ENCODE measurements at regions not wholly inside any gene's neighbourhood (a gene's known extent, or its start where the extent isn't known, plus 50 kb on each side); places are given as distances from the start of the nearest gene placed in this dataset.

- no peak overlapping the region for H3K9ac ChIP-seq (ENCODE audit: low read length)
- no peaks in the 10 kb centered on the region for H3K27me3 ChIP-seq (ENCODE audit: low read length)
- no peaks in the 10 kb centered on the region for H3K79me2 ChIP-seq (ENCODE audit: low read length)
- no peaks in the 10 kb centered on the region for H4K20me1 ChIP-seq (ENCODE audit: insufficient read depth, low read depth, low read length)
- H3K4me2 ChIP-seq (ENCODE audit: low read depth, low read length, poor library complexity, severe bottlenecking): no peak overlapping the region
- no peaks in the 10 kb centered on the region for H3K9me2 ChIP-seq (replicated peaks; ENCODE audit: insufficient read depth, low read length)
- H3K4me1 ChIP-seq (ENCODE audit: low read length): no peaks in the 10 kb centered on the region
- H3K9me3 ChIP-seq (ENCODE audit: low read length): peaks cover 19% of the 10 kb centered on the region
- H3K27ac ChIP-seq (ENCODE audit: low read length): no peak overlapping the region
- no peak overlapping the region for H2AFZ ChIP-seq (ENCODE audit: low read length)
- no peak overlapping the region for H3K4me3 ChIP-seq (ENCODE audit: low read length)
- no peak for DNase-seq
- no peaks in the 10 kb centered on the region for H3K36me3 ChIP-seq (ENCODE audit: insufficient read depth, low read length)
These were observed 877.2 kb downstream of the TLE4 start for GRCh38 chr9:80448996-80449395.

GRCh38 chr9:80447876-80448275, 876.1 kb downstream of the TLE4 start:
- Histone ChIP-seq H3K36me3 (ENCODE audit: insufficient read depth, low read length) (no peaks in the 10 kb centered on the region), H3K4me1 (ENCODE audit: low read length) (no peaks in the 10 kb centered on the region), H4K20me1 (ENCODE audit: insufficient read depth, low read depth, low read length) (no peaks in the 10 kb centered on the region), H3K9me3 (ENCODE audit: low read length) (peaks cover 21% of the 10 kb centered on the region), H3K4me3 (ENCODE audit: low read length) (no peak overlapping the region), H3K9me2 (replicated peaks; ENCODE audit: insufficient read depth, low read length) (no peaks in the 10 kb centered on the region), H2AFZ (ENCODE audit: low read length) (no peak overlapping the region), H3K79me2 (ENCODE audit: low read length) (no peaks in the 10 kb centered on the region), H3K27me3 (ENCODE audit: low read length) (no peaks in the 10 kb centered on the region), H3K27ac (ENCODE audit: low read length) (no peak overlapping the region), H3K9ac (ENCODE audit: low read length) (no peak overlapping the region), H3K4me2 (ENCODE audit: low read depth, low read length, poor library complexity, severe bottlenecking) (no peak overlapping the region)
- DNase-seq: no peak

- no peaks in the 10 kb centered on the region for H3K79me2 ChIP-seq (ENCODE audit: low read length)
- no peak overlapping the region for H3K9ac ChIP-seq (ENCODE audit: low read length)
- H2AFZ ChIP-seq (ENCODE audit: low read length): no peak overlapping the region
- no peaks in the 10 kb centered on the region for H3K27me3 ChIP-seq (ENCODE audit: low read length)
- no peaks in the 10 kb centered on the region for H3K36me3 ChIP-seq (ENCODE audit: insufficient read depth, low read length)
- no peak overlapping the region for H3K27ac ChIP-seq (ENCODE audit: low read length)
- H3K4me1 ChIP-seq (ENCODE audit: low read length): no peaks in the 10 kb centered on the region
- H3K4me2 ChIP-seq (ENCODE audit: low read depth, low read length, poor library complexity, severe bottlenecking): no peak overlapping the region
- H3K4me3 ChIP-seq (ENCODE audit: low read length): no peak overlapping the region
- H3K9me2 ChIP-seq (replicated peaks; ENCODE audit: insufficient read depth, low read length): no peaks in the 10 kb centered on the region
- peaks cover 17% of the 10 kb centered on the region for H3K9me3 ChIP-seq (ENCODE audit: low read length)
- DNase-seq: no peak
- H4K20me1 ChIP-seq (ENCODE audit: insufficient read depth, low read depth, low read length): no peaks in the 10 kb centered on the region
These were observed 869.0 kb downstream of the TLE4 start for GRCh38 chr9:80440724-80441123.

GRCh38 chr9:80437825-80438224, 866.1 kb downstream of the TLE4 start:
- H3K27ac ChIP-seq (ENCODE audit: low read length): no peak overlapping the region
- no peaks in the 10 kb centered on the region for H3K27me3 ChIP-seq (ENCODE audit: low read length)
- no peak for DNase-seq
- H3K9me3 ChIP-seq (ENCODE audit: low read length): peaks cover 21% of the 10 kb centered on the region
- H3K9me2 ChIP-seq (replicated peaks; ENCODE audit: insufficient read depth, low read length): no peaks in the 10 kb centered on the region
- H3K36me3 ChIP-seq (ENCODE audit: insufficient read depth, low read length): no peaks in the 10 kb centered on the region
- no peak overlapping the region for H2AFZ ChIP-seq (ENCODE audit: low read length)
- H3K9ac ChIP-seq (ENCODE audit: low read length): no peak overlapping the region
- no peaks in the 10 kb centered on the region for H3K4me1 ChIP-seq (ENCODE audit: low read length)
- no peak overlapping the region for H3K4me2 ChIP-seq (ENCODE audit: low read depth, low read length, poor library complexity, severe bottlenecking)
- no peak overlapping the region for H3K4me3 ChIP-seq (ENCODE audit: low read length)
- no peaks in the 10 kb centered on the region for H3K79me2 ChIP-seq (ENCODE audit: low read length)
- no peaks in the 10 kb centered on the region for H4K20me1 ChIP-seq (ENCODE audit: insufficient read depth, low read depth, low read length)

- no peak overlapping the region for H3K4me3 ChIP-seq (ENCODE audit: low read length)
- H4K20me1 ChIP-seq (ENCODE audit: insufficient read depth, low read depth, low read length): no peaks in the 10 kb centered on the region
- H3K9ac ChIP-seq (ENCODE audit: low read length): no peak overlapping the region
- no peak overlapping the region for H3K4me2 ChIP-seq (ENCODE audit: low read depth, low read length, poor library complexity, severe bottlenecking)
- DNase-seq: no peak
- H3K79me2 ChIP-seq (ENCODE audit: low read length): no peaks in the 10 kb centered on the region
- H3K27ac ChIP-seq (ENCODE audit: low read length): no peak overlapping the region
- H3K9me3 ChIP-seq (ENCODE audit: low read length): peaks cover 24% of the 10 kb centered on the region
- no peaks in the 10 kb centered on the region for H3K9me2 ChIP-seq (replicated peaks; ENCODE audit: insufficient read depth, low read length)
- H2AFZ ChIP-seq (ENCODE audit: low read length): no peak overlapping the region
- H3K27me3 ChIP-seq (ENCODE audit: low read length): no peaks in the 10 kb centered on the region
- H3K4me1 ChIP-seq (ENCODE audit: low read length): no peaks in the 10 kb centered on the region
- H3K36me3 ChIP-seq (ENCODE audit: insufficient read depth, low read length): no peaks in the 10 kb centered on the region
These were observed 865.4 kb downstream of the TLE4 start for GRCh38 chr9:80437091-80437640.

- H3K36me3 ChIP-seq (ENCODE audit: insufficient read depth, low read length): no peaks in the 10 kb centered on the region
- no peak overlapping the region for H3K4me3 ChIP-seq (ENCODE audit: low read length)
- no peak overlapping the region for H2AFZ ChIP-seq (ENCODE audit: low read length)
- no peaks in the 10 kb centered on the region for H4K20me1 ChIP-seq (ENCODE audit: insufficient read depth, low read depth, low read length)
- H3K4me2 ChIP-seq (ENCODE audit: low read depth, low read length, poor library complexity, severe bottlenecking): no peak overlapping the region
- H3K27me3 ChIP-seq (ENCODE audit: low read length): no peaks in the 10 kb centered on the region
- no peaks in the 10 kb centered on the region for H3K79me2 ChIP-seq (ENCODE audit: low read length)
- no peak overlapping the region for H3K27ac ChIP-seq (ENCODE audit: low read length)
- H3K9me3 ChIP-seq (ENCODE audit: low read length): peaks cover 31% of the 10 kb centered on the region
- no peak for DNase-seq
- no peaks in the 10 kb centered on the region for H3K9me2 ChIP-seq (replicated peaks; ENCODE audit: insufficient read depth, low read length)
- no peaks in the 10 kb centered on the region for H3K4me1 ChIP-seq (ENCODE audit: low read length)
- H3K9ac ChIP-seq (ENCODE audit: low read length): no peak overlapping the region
These were observed 863.8 kb downstream of the TLE4 start for GRCh38 chr9:80435591-80435990.

- H3K4me3 ChIP-seq (ENCODE audit: low read length): no peak overlapping the region
- no peaks in the 10 kb centered on the region for H3K36me3 ChIP-seq (ENCODE audit: insufficient read depth, low read length)
- H3K79me2 ChIP-seq (ENCODE audit: low read length): no peaks in the 10 kb centered on the region
- H3K27ac ChIP-seq (ENCODE audit: low read length): no peak overlapping the region
- no peak overlapping the region for H3K4me2 ChIP-seq (ENCODE audit: low read depth, low read length, poor library complexity, severe bottlenecking)
- no peak for DNase-seq
- H2AFZ ChIP-seq (ENCODE audit: low read length): no peak overlapping the region
- no peaks in the 10 kb centered on the region for H4K20me1 ChIP-seq (ENCODE audit: insufficient read depth, low read depth, low read length)
- H3K4me1 ChIP-seq (ENCODE audit: low read length): no peaks in the 10 kb centered on the region
- no peaks in the 10 kb centered on the region for H3K9me2 ChIP-seq (replicated peaks; ENCODE audit: insufficient read depth, low read length)
- no peak overlapping the region for H3K9ac ChIP-seq (ENCODE audit: low read length)
- no peaks in the 10 kb centered on the region for H3K27me3 ChIP-seq (ENCODE audit: low read length)
- peaks cover 44% of the 10 kb centered on the region for H3K9me3 ChIP-seq (ENCODE audit: low read length)
These were observed 855.2 kb downstream of the TLE4 start for GRCh38 chr9:80426992-80427391.

GRCh38 chr9:80417211-80417773, 845.5 kb downstream of the TLE4 start:
- H3K27ac ChIP-seq (ENCODE audit: low read length): no peak overlapping the region

More at GRCh38 chr9:80417211-80417773, 845.5 kb downstream of the TLE4 start:
- Histone ChIP-seq H2AFZ (ENCODE audit: low read length) (no peak overlapping the region), H3K4me1 (ENCODE audit: low read length) (no peaks in the 10 kb centered on the region), H4K20me1 (ENCODE audit: insufficient read depth, low read depth, low read length) (no peaks in the 10 kb centered on the region), H3K9me2 (replicated peaks; ENCODE audit: insufficient read depth, low read length) (no peaks in the 10 kb centered on the region), H3K79me2 (ENCODE audit: low read length) (no peaks in the 10 kb centered on the region), H3K9me3 (ENCODE audit: low read length) (peaks cover 21% of the 10 kb centered on the region), H3K9ac (ENCODE audit: low read length) (no peak overlapping the region), H3K36me3 (ENCODE audit: insufficient read depth, low read length) (no peaks in the 10 kb centered on the region), H3K4me3 (ENCODE audit: low read length) (no peak overlapping the region), H3K4me2 (ENCODE audit: low read depth, low read length, poor library complexity, severe bottlenecking) (no peak overlapping the region), H3K27me3 (ENCODE audit: low read length) (no peaks in the 10 kb centered on the region)
- DNase-seq: no peak

Measured in Karpas-422 (cell line).